HUES48 (cell line): ENCODE measurements at regions not wholly inside any gene's neighbourhood (a gene's known extent, or its start where the extent isn't known, plus 50 kb on each side); places are given as distances from the start of the nearest gene placed in this dataset.

ENCODE experiments used
- H3K27ac ChIP-seq: one replicate; pipeline ENCODE4 v1.7.0; 2013; ENCODE audit warnings: low read depth, low read length, inconsistent platforms
- H3K27me3 ChIP-seq: 2 replicates; pipeline ENCODE4 v1.6.1; 2013; ENCODE audit warnings: mild to moderate bottlenecking, low read length; ENCODE audit not compliant: control insufficient read depth, insufficient read depth
- H3K36me3 ChIP-seq: 2 replicates; pipeline ENCODE4 v1.6.1; 2013; ENCODE audit warnings: low read length; ENCODE audit not compliant: control insufficient read depth, insufficient read depth
- H3K4me1 ChIP-seq: 2 replicates; pipeline ENCODE4 v1.6.1; 2013; ENCODE audit warnings: mild to moderate bottlenecking, low read length; ENCODE audit not compliant: control insufficient read depth, insufficient read depth
- H3K4me3 ChIP-seq: 2 replicates; pipeline ENCODE4 v1.5.1; 2013; ENCODE audit warnings: mild to moderate bottlenecking, low read depth, low read length
- H3K9ac ChIP-seq: 2 replicates; pipeline ENCODE4 v1.6.1; 2013; ENCODE audit warnings: mild to moderate bottlenecking, low read depth, low read length, moderate library complexity
- H3K9me3 ChIP-seq: 2 replicates; pipeline ENCODE4 v1.6.1; 2013; ENCODE audit warnings: low read length; ENCODE audit not compliant: control insufficient read depth, insufficient read depth

- Histone ChIP-seq H3K4me3 (no peak overlapping the region), H3K36me3 (no peaks in the 10 kb centered on the region), H3K27me3 (no peaks in the 10 kb centered on the region), H3K9me3 (peaks cover 14% of the 10 kb centered on the region), H3K27ac (no peak overlapping the region), H3K4me1 (no peaks in the 10 kb centered on the region), H3K9ac (no peak overlapping the region)
These were observed 336.1 kb downstream of the DRD1 start for GRCh38 chr5:175107865-175108264.

GRCh38 chr5:175107028-175107588 is 336.9 kb downstream of the DRD1 start:
- H3K4me3 ChIP-seq = no peak overlapping the region
- no peaks in the 10 kb centered on the region for H3K36me3 ChIP-seq
- no peaks in the 10 kb centered on the region for H3K27me3 ChIP-seq
- peaks cover 14% of the 10 kb centered on the region for H3K9me3 ChIP-seq
- no peak overlapping the region for H3K27ac ChIP-seq
- H3K4me1 ChIP-seq = no peaks in the 10 kb centered on the region
- H3K9ac ChIP-seq = no peak overlapping the region

- Histone ChIP-seq H3K9me3 (peaks cover 14% of the 10 kb centered on the region), H3K4me3 (no peak overlapping the region), H3K36me3 (no peaks in the 10 kb centered on the region), H3K27ac (no peak overlapping the region), H3K4me1 (no peaks in the 10 kb centered on the region), H3K9ac (no peak overlapping the region), H3K27me3 (no peaks in the 10 kb centered on the region)
These were observed 339.3 kb downstream of the DRD1 start for GRCh38 chr5:175104677-175105076.

GRCh38 chr5:175103746-175104145 is 340.2 kb downstream of the DRD1 start:
- Histone ChIP-seq H3K9ac (no peak overlapping the region), H3K4me3 (no peak overlapping the region)

GRCh38 chr5:175102717-175103116 is 341.3 kb downstream of the DRD1 start:
- H3K4me1 ChIP-seq = no peaks in the 10 kb centered on the region
- no peaks in the 10 kb centered on the region for H3K9me3 ChIP-seq
- no peaks in the 10 kb centered on the region for H3K27me3 ChIP-seq
- H3K27ac ChIP-seq = no peak overlapping the region
- no peak overlapping the region for H3K9ac ChIP-seq
- no peak overlapping the region for H3K4me3 ChIP-seq
- H3K36me3 ChIP-seq = no peaks in the 10 kb centered on the region

More at GRCh38 chr5:175103746-175104145, 340.2 kb downstream of the DRD1 start:
- Histone ChIP-seq H3K27me3 (no peaks in the 10 kb centered on the region), H3K9me3 (0 out of 2 replicates have a peak, but pooled peaks cover 4% of the 10 kb centered on the region), H3K27ac (no peak overlapping the region), H3K4me1 (no peaks in the 10 kb centered on the region), H3K36me3 (no peaks in the 10 kb centered on the region)

GRCh38 chr5:175098301-175098700 is 345.7 kb downstream of the DRD1 start:
- H3K36me3 ChIP-seq = no peaks in the 10 kb centered on the region
- no peak overlapping the region for H3K9ac ChIP-seq
- H3K27ac ChIP-seq = no peak overlapping the region
- H3K27me3 ChIP-seq = no peaks in the 10 kb centered on the region
- H3K4me3 ChIP-seq = no peak overlapping the region
- H3K4me1 ChIP-seq = peaks cover 6% of the 10 kb centered on the region
- H3K9me3 ChIP-seq = no peaks in the 10 kb centered on the region

GRCh38 chr5:175096469-175097165 is 347.4 kb downstream of the DRD1 start:
- Histone ChIP-seq H3K27ac (no peak overlapping the region), H3K27me3 (no peaks in the 10 kb centered on the region), H3K36me3 (no peaks in the 10 kb centered on the region), H3K4me3 (no peak overlapping the region), H3K4me1 (peaks cover 15% of the 10 kb centered on the region), H3K9ac (no peak overlapping the region), H3K9me3 (no peaks in the 10 kb centered on the region)

- no peak overlapping the region for H3K27ac ChIP-seq
- H3K9ac ChIP-seq = no peak overlapping the region
- H3K4me3 ChIP-seq = no peak overlapping the region
- no peaks in the 10 kb centered on the region for H3K27me3 ChIP-seq
- H3K36me3 ChIP-seq = no peaks in the 10 kb centered on the region
- no peaks in the 10 kb centered on the region for H3K9me3 ChIP-seq
- peaks cover 15% of the 10 kb centered on the region for H3K4me1 ChIP-seq
These were observed 349.5 kb downstream of the DRD1 start for GRCh38 chr5:175094461-175094860.

GRCh38 chr5:175092691-175093090 is 351.3 kb downstream of the DRD1 start:
- H3K27ac ChIP-seq = no peak overlapping the region
- no peak overlapping the region for H3K4me3 ChIP-seq
- no peaks in the 10 kb centered on the region for H3K27me3 ChIP-seq
- H3K36me3 ChIP-seq = no peaks in the 10 kb centered on the region
- no peak overlapping the region for H3K9ac ChIP-seq
- peaks cover 15% of the 10 kb centered on the region for H3K4me1 ChIP-seq
- H3K9me3 ChIP-seq = no peaks in the 10 kb centered on the region

GRCh38 chr5:175088963-175089362 is 355.0 kb downstream of the DRD1 start:
- Histone ChIP-seq H3K9ac (no peak overlapping the region), H3K4me1 (peaks cover 15% of the 10 kb centered on the region)

GRCh38 chr5:175082866-175083590 is 358.6 kb downstream of the MSX2 start:
- Histone ChIP-seq H3K27ac (no peak overlapping the region), H3K36me3 (no peaks in the 10 kb centered on the region), H3K4me3 (no peak overlapping the region), H3K4me1 (no peaks in the 10 kb centered on the region), H3K9ac (no peak overlapping the region), H3K27me3 (no peaks in the 10 kb centered on the region), H3K9me3 (no peaks in the 10 kb centered on the region)

More at GRCh38 chr5:175088963-175089362, 355.0 kb downstream of the DRD1 start:
- Histone ChIP-seq H3K36me3 (no peaks in the 10 kb centered on the region), H3K27ac (no peak overlapping the region), H3K4me3 (no peak overlapping the region), H3K27me3 (no peaks in the 10 kb centered on the region), H3K9me3 (no peaks in the 10 kb centered on the region)
